Daoy (cell line): ENCODE measurements at regions not wholly inside any gene's neighbourhood (a gene's known extent, or its start where the extent isn't known, plus 50 kb on each side); places are given as distances from the start of the nearest gene placed in this dataset.
"Not testable (repeated sequence)": the region's sequence is repeated elsewhere in the genome, so short reads cannot be mapped to it uniquely, and the experiment has no call there.

ENCODE experiments used
- DNase-seq: peaks from one replicate; pipeline ENCODE4 v3.0.0-alpha.2; 2015; ENCODE audit warnings: low read depth

GRCh38 chr5:54821445-54822323 lies 163.7 kb downstream of the ESM1 start:
- DNase-seq, result no peak

GRCh38 chr5:54820346-54821134 lies 164.9 kb downstream of the ESM1 start:
- DNase-seq, result no peak

GRCh38 chr5:54807421-54807820 lies 178.0 kb downstream of the ESM1 start:
- peak; percentile 23 for DNase-seq

- no peak for DNase-seq
Measured at GRCh38 chr5:54804521-54804920, 180.9 kb downstream of the ESM1 start.

GRCh38 chr5:54804086-54804485 lies 181.3 kb downstream of the ESM1 start:
- no peak for DNase-seq

- DNase-seq, result no peak
Measured at GRCh38 chr5:54803471-54804011, 181.9 kb downstream of the ESM1 start.

- no peak for DNase-seq
Measured at GRCh38 chr5:54799645-54800044, 185.7 kb downstream of the ESM1 start.

- DNase-seq, result no peak
Measured at GRCh38 chr5:54795777-54796176, 189.6 kb downstream of the ESM1 start.

GRCh38 chr5:54795284-54795683 lies 190.1 kb downstream of the ESM1 start:
- no peak for DNase-seq

- no peak for DNase-seq
Measured at GRCh38 chr5:54794135-54794975, 191.0 kb downstream of the ESM1 start.

GRCh38 chr5:54793468-54794134 lies 191.8 kb downstream of the ESM1 start:
- DNase-seq, result no peak

- DNase-seq, result no peak
Measured at GRCh38 chr5:54792611-54793404, 192.6 kb downstream of the ESM1 start.

- not testable (repeated sequence) for DNase-seq
Measured at GRCh38 chr5:54787910-54788309, 197.5 kb downstream of the ESM1 start.

- peak; percentile 15 for DNase-seq
Measured at GRCh38 chr5:54785729-54786591, 199.4 kb downstream of the ESM1 start.

- no peak for DNase-seq
Measured at GRCh38 chr5:54778783-54779182, 206.6 kb downstream of the ESM1 start.

GRCh38 chr5:54775645-54776044 lies 209.7 kb downstream of the ESM1 start:
- no peak for DNase-seq

- peak; percentile 56 for DNase-seq
Measured at GRCh38 chr5:54774281-54775170, 210.9 kb downstream of the ESM1 start.

GRCh38 chr5:54772684-54773083 lies 212.7 kb downstream of the ESM1 start:
- DNase-seq, result no peak
